ENCODE measurements at regions not wholly inside any gene's neighbourhood (a gene's known extent, or its start where the extent isn't known, plus 50 kb on each side); places are given as distances from the start of the nearest gene placed in this dataset.

- DNase-seq (ENCODE audit: low read depth): no peak
Observed at GRCh38 chr6:120627612-120628011, 706.7 kb downstream of the TBC1D32 start.

GRCh38 chr6:120622127-120622631 lies 712.1 kb downstream of the TBC1D32 start:
- no peak for DNase-seq (ENCODE audit: low read depth)

- DNase-seq (ENCODE audit: low read depth): no peak
Observed at GRCh38 chr6:120620900-120621299, 713.4 kb downstream of the TBC1D32 start.

- no peak for DNase-seq (ENCODE audit: low read depth)
Observed at GRCh38 chr6:120615238-120615637, 719.0 kb downstream of the TBC1D32 start.

GRCh38 chr6:120614723-120615122 lies 719.6 kb downstream of the TBC1D32 start:
- DNase-seq (ENCODE audit: low read depth): no peak

GRCh38 chr6:120608826-120609225 lies 725.5 kb downstream of the TBC1D32 start:
- peak; percentile 35 for DNase-seq (ENCODE audit: low read depth)

GRCh38 chr6:120606743-120607142 lies 727.5 kb downstream of the TBC1D32 start:
- DNase-seq (ENCODE audit: low read depth): no peak

- DNase-seq (ENCODE audit: low read depth): peak; percentile 6
Observed at GRCh38 chr6:120604510-120604909, 729.8 kb downstream of the TBC1D32 start.

- DNase-seq (ENCODE audit: low read depth): no peak
Observed at GRCh38 chr6:120590611-120591010, 743.7 kb downstream of the TBC1D32 start.

- no peak for DNase-seq (ENCODE audit: low read depth)
Observed at GRCh38 chr6:120588424-120588823, 745.9 kb downstream of the TBC1D32 start.

- DNase-seq (ENCODE audit: low read depth): no peak
Observed at GRCh38 chr6:120587381-120587780, 746.9 kb downstream of the TBC1D32 start.

GRCh38 chr6:120584111-120584760 lies 750.0 kb downstream of the TBC1D32 start:
- DNase-seq (ENCODE audit: low read depth): no peak

- DNase-seq (ENCODE audit: low read depth): no peak
Observed at GRCh38 chr6:120576061-120576460, 758.2 kb downstream of the TBC1D32 start.

- no peak for DNase-seq (ENCODE audit: low read depth)
Observed at GRCh38 chr6:120569714-120570113, 764.6 kb downstream of the TBC1D32 start.

- no peak for DNase-seq (ENCODE audit: low read depth)
Observed at GRCh38 chr6:120564779-120565178, 769.5 kb downstream of the TBC1D32 start.

- no peak for DNase-seq (ENCODE audit: low read depth)
Observed at GRCh38 chr6:120558294-120558693, 776.0 kb downstream of the TBC1D32 start.

GRCh38 chr6:120557554-120557953 lies 776.7 kb downstream of the TBC1D32 start:
- no peak for DNase-seq (ENCODE audit: low read depth)

GRCh38 chr6:120556491-120556890 lies 777.8 kb downstream of the TBC1D32 start:
- no peak for DNase-seq (ENCODE audit: low read depth)

GRCh38 chr6:120553353-120553752 lies 780.9 kb downstream of the TBC1D32 start:
- DNase-seq (ENCODE audit: low read depth): no peak

- DNase-seq (ENCODE audit: low read depth): no peak
Observed at GRCh38 chr6:120545353-120545752, 788.9 kb downstream of the TBC1D32 start.

GRCh38 chr6:120534954-120535353 lies 799.3 kb downstream of the TBC1D32 start:
- no peak for DNase-seq (ENCODE audit: low read depth)

GRCh38 chr6:120526576-120526975 lies 807.7 kb downstream of the TBC1D32 start:
- DNase-seq (ENCODE audit: low read depth): no peak

- DNase-seq (ENCODE audit: low read depth): no peak
Observed at GRCh38 chr6:120514544-120514943, 819.7 kb downstream of the TBC1D32 start.

GRCh38 chr6:120511712-120512111 lies 822.6 kb downstream of the TBC1D32 start:
- DNase-seq (ENCODE audit: low read depth): no peak

Measured in non-pigmented ciliary epithelial cell (primary cell).